ENCODE measurements at regions not wholly inside any gene's neighbourhood (a gene's known extent, or its start where the extent isn't known, plus 50 kb on each side); places are given as distances from the start of the nearest gene placed in this dataset.
"Not testable (repeated sequence)": the region's sequence is repeated elsewhere in the genome, so short reads cannot be mapped to it uniquely, and the experiment has no call there.

- CTCF ChIA-PET, result no interaction called here
- H3K4me3 Mint-ChIP-seq, result no peak overlapping the region
- Histone ChIP-seq H2AFZ (ENCODE audit: insufficient read depth, low read depth, low read length, poor library complexity, severe bottlenecking) (no peak overlapping the region), H3K27me3 (replicated peaks in 1 of 4; ENCODE audit: control extremely low read depth in 1 of 4, control insufficient read depth in 3 of 4, insufficient read depth in 4 of 4, low read length in 3 of 4) (no peaks in the 10 kb centered on the region), H3K4me2 (replicated peaks; ENCODE audit: low read depth, low read length, poor library complexity, severe bottlenecking) (no peak overlapping the region), H3K79me2 (ENCODE audit: control insufficient read depth, insufficient read depth, low read length) (no peaks in the 10 kb centered on the region), H3K9me3 (ENCODE audit: control extremely low read depth in 1 of 3, control insufficient read depth in 2 of 3, insufficient read depth in 1 of 3, low read length in 2 of 3) (peaks cover 0 to 3% (median 0%) of the 10 kb centered on the region in 3 donors), H3K4me3 (ENCODE audit: control extremely low read depth in 1 of 5, extremely low read depth in 1 of 5, insufficient read depth in 1 of 5, low read depth in 2 of 5, low read length in 4 of 5) (no peak overlapping the region), H3K27ac (ENCODE audit: low read length in 2 of 2) (no peak overlapping the region), H3K9ac (ENCODE audit: low read length) (no peak overlapping the region), H4K20me1 (ENCODE audit: control insufficient read depth, insufficient read depth, low read length, poor library complexity, severe bottlenecking) (no peaks in the 10 kb centered on the region), H3K36me3 (replicated peaks in 1 of 2; ENCODE audit: control extremely low read depth in 1 of 2, control insufficient read depth in 1 of 2, extremely low read depth in 1 of 2, insufficient read depth in 2 of 2, low read length in 1 of 2) (no peaks in the 10 kb centered on the region), H3K4me1 (ENCODE audit: control insufficient read depth in 2 of 2, insufficient read depth in 2 of 2, low read length in 2 of 2) (no peaks in the 10 kb centered on the region)
- POLR2A ChIA-PET, result no interaction called here
- H3K4me1 Mint-ChIP-seq, result no peaks in the 10 kb centered on the region
- no peaks in the 10 kb centered on the region for H3K9me3 Mint-ChIP-seq (ENCODE audit: insufficient read depth)
- H3K27me3 Mint-ChIP-seq, result no peaks in the 10 kb centered on the region
- TF ChIP-seq CTCF (IDR thresholded peaks at IDR 0.05) (no peak), EZH2 (IDR thresholded peaks at IDR 0.05; ENCODE audit: borderline replicate concordance, insufficient read depth, low read depth, low read length, poor library complexity, severe bottlenecking) (no peak)
- intact Hi-C loops (cut with micrococcal nuclease), result no loop called here
- DNase-seq (no peak), ATAC-seq (ENCODE audit: low read depth) (no peak)
- no peak overlapping the region for H3K27ac Mint-ChIP-seq
Observed at GRCh38 chr5:99586878-99587277, 658.1 kb upstream of the CHD1 start.

GRCh38 chr5:99581204-99581603 lies 652.4 kb upstream of the CHD1 start:
- WGBS (ENCODE audit: insufficient coverage), result 100% methylated on average over 1 of the region's 3 CpGs
- CTCF ChIA-PET, POLR2A ChIA-PET: not testable (repeated sequence)

GRCh38 chr5:99562937-99563627 lies 634.3 kb upstream of the CHD1 start:
- ATAC-seq (ENCODE audit: low read depth); H3K79me2 ChIP-seq (ENCODE audit: control insufficient read depth, insufficient read depth, low read length); H3K9ac ChIP-seq (ENCODE audit: low read length); H2AFZ ChIP-seq (ENCODE audit: insufficient read depth, low read depth, low read length, poor library complexity, severe bottlenecking); H3K9me3 ChIP-seq (ENCODE audit: control extremely low read depth in 1 of 3, control insufficient read depth in 2 of 3, insufficient read depth in 1 of 3, low read length in 2 of 3); CTCF ChIA-PET; H3K27me3 Mint-ChIP-seq; H3K36me3 ChIP-seq (replicated peaks in 1 of 2; ENCODE audit: control extremely low read depth in 1 of 2, control insufficient read depth in 1 of 2, extremely low read depth in 1 of 2, insufficient read depth in 2 of 2, low read length in 1 of 2); DNase-seq; H3K4me1 ChIP-seq (ENCODE audit: control insufficient read depth in 2 of 2, insufficient read depth in 2 of 2, low read length in 2 of 2); H3K27me3 ChIP-seq (replicated peaks in 1 of 4; ENCODE audit: control extremely low read depth in 1 of 4, control insufficient read depth in 3 of 4, insufficient read depth in 4 of 4, low read length in 3 of 4); POLR2A ChIA-PET; H3K4me1 Mint-ChIP-seq; H3K27ac ChIP-seq (ENCODE audit: low read length in 2 of 2); H3K27ac Mint-ChIP-seq; H3K4me3 ChIP-seq (ENCODE audit: control extremely low read depth in 1 of 5, extremely low read depth in 1 of 5, insufficient read depth in 1 of 5, low read depth in 2 of 5, low read length in 4 of 5); H4K20me1 ChIP-seq (ENCODE audit: control insufficient read depth, insufficient read depth, low read length, poor library complexity, severe bottlenecking); intact Hi-C loops (cut with micrococcal nuclease); H3K4me3 Mint-ChIP-seq; H3K9me3 Mint-ChIP-seq (ENCODE audit: insufficient read depth); H3K4me2 ChIP-seq (replicated peaks; ENCODE audit: low read depth, low read length, poor library complexity, severe bottlenecking): not testable (repeated sequence)
- 83% methylated on average over 12 of the region's 15 CpGs for WGBS (ENCODE audit: insufficient coverage)

More at GRCh38 chr5:99581204-99581603, 652.4 kb upstream of the CHD1 start:
- H3K27ac ChIP-seq (ENCODE audit: low read length in 2 of 2); H3K9me3 ChIP-seq (ENCODE audit: control extremely low read depth in 1 of 3, control insufficient read depth in 2 of 3, insufficient read depth in 1 of 3, low read length in 2 of 3); H3K4me1 Mint-ChIP-seq; H3K79me2 ChIP-seq (ENCODE audit: control insufficient read depth, insufficient read depth, low read length); H3K9me3 Mint-ChIP-seq (ENCODE audit: insufficient read depth); H3K27ac Mint-ChIP-seq; intact Hi-C loops (cut with micrococcal nuclease); H3K4me1 ChIP-seq (ENCODE audit: control insufficient read depth in 2 of 2, insufficient read depth in 2 of 2, low read length in 2 of 2); DNase-seq; H3K4me3 Mint-ChIP-seq; H3K9ac ChIP-seq (ENCODE audit: low read length); ATAC-seq (ENCODE audit: low read depth); H3K4me2 ChIP-seq (replicated peaks; ENCODE audit: low read depth, low read length, poor library complexity, severe bottlenecking); H3K27me3 Mint-ChIP-seq; H2AFZ ChIP-seq (ENCODE audit: insufficient read depth, low read depth, low read length, poor library complexity, severe bottlenecking); H3K36me3 ChIP-seq (replicated peaks in 1 of 2; ENCODE audit: control extremely low read depth in 1 of 2, control insufficient read depth in 1 of 2, extremely low read depth in 1 of 2, insufficient read depth in 2 of 2, low read length in 1 of 2); H3K4me3 ChIP-seq (ENCODE audit: control extremely low read depth in 1 of 5, extremely low read depth in 1 of 5, insufficient read depth in 1 of 5, low read depth in 2 of 5, low read length in 4 of 5); H4K20me1 ChIP-seq (ENCODE audit: control insufficient read depth, insufficient read depth, low read length, poor library complexity, severe bottlenecking); H3K27me3 ChIP-seq (replicated peaks in 1 of 4; ENCODE audit: control extremely low read depth in 1 of 4, control insufficient read depth in 3 of 4, insufficient read depth in 4 of 4, low read length in 3 of 4): not testable (repeated sequence)

Data from B cell (primary cell).